NAMALWA (cell line): ENCODE measurements at regions not wholly inside any gene's neighbourhood (a gene's known extent, or its start where the extent isn't known, plus 50 kb on each side); places are given as distances from the start of the nearest gene placed in this dataset.
"Not testable (repeated sequence)": the region's sequence is repeated elsewhere in the genome, so short reads cannot be mapped to it uniquely, and the experiment has no call there.

Source experiments
- DNase-seq: peaks from one replicate; pipeline ENCODE4 v3.0.0-alpha.2; 2015; ENCODE audit warnings: low spot score

DNA sequence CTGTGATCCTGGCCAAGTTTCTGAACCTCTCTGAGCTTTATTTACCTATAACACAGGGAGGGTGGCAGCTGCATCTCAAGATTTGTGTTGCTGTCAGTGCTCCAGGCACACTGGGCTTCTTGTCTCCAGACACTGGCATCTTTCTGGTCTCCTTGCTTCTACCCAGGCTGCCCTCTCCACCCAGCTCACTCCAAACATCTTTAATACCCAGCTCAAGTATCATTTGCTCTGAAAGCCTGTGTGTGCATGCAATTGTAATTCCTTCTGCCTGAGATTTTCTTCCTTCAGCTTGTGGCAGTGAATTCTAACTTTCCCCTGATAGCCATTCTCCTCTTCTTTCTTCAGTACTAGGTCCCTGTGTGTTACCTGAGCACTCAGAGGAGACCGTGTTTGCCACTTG lies 50.7 kb upstream of the USP7 start:
- DNase-seq: no peak

DNA sequence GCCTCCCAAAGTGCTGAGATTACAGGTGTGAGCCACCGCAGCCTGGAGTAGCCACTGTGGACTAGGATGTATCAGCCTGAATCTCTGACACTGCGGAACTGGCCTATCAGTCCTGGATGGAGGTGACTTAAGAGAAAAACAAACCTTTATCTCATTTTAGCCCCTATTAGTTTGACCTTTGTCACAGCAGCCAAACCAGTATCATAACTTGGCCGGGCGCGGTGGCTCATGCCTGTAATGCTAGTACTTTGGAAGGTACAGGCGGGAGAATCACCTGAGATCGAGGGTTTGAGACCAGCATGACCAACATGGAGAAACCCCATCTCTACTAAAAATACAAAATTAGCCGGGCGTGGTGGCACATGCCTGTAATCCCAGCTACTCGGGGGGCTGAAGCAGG lies 51.8 kb upstream of the USP7 start:
- no peak for DNase-seq

DNA sequence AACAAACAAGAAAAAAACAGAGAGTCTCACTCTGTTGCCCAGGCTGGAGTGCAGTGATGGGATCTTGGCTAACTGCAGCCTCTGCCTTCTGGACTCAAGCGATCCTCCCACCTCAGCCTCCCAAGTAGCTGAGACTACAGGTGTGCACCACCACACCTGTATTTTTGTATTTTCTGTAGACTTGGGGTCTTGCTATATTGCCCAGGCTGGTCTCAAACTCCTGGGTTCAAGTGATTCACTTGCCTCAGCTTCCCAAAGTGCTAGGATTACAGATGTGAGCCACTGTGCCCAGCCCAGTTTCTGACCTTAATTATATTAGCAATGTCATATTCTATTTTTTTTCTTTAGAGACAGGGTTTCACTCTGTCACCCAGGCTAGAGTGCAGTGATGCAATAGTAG lies 52.3 kb upstream of the USP7 start:
- not testable (repeated sequence) for DNase-seq

DNA sequence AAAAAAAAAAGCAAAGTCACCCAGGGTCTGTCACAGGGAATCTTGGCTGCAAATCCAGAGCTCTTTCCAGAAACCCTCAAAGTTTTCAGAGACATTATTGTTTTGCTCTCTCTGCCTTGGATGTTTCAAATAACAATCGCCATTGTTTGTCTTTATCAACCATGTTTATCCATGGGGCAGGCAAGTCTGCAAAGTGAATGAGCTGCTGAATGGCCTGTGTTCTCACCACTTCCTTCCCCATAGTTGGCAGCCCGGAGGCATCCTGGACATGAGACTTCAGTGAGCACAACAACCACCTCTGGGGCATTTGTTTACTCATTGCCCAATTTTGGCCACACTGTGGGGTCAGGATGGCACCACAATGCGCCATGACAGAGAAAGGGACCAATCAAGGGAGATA lies 53.1 kb upstream of the USP7 start:
- no peak for DNase-seq

DNA sequence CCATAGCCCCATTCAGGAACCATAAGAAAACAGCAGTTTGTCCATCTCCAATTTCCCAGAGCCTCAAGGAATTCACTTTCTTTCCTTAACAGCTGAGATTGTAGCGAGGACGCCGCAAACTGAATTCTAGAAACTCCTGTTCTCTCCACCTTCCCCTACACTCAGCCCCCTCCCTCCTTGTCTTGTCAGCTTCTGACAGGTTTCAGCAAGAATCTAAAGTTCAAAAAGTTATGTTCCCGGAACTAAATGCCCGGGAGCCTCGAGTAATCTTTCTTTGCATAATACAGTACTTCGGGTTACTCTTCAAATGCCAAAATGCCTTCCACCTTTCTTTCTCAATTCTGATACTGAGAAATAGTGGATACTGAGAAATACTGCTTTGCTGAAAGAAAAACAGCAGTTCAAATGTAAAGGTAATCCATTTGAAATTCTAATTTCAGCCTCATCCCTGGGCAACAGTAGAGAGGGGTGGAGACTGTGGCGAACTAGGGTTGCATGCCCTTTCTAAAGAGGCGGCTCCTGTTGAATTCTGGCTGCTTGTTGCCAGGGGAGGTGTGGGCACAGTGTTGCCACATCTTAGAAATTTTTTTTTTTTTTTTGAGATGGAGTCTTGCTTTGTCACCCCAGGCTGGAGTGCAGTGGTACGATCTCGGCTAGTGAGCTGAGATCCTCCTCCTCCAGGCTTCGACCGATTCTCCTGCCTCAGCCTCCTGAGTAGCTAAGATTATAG lies 63.5 kb upstream of the USP7 start:
- DNase-seq: no peak

DNA sequence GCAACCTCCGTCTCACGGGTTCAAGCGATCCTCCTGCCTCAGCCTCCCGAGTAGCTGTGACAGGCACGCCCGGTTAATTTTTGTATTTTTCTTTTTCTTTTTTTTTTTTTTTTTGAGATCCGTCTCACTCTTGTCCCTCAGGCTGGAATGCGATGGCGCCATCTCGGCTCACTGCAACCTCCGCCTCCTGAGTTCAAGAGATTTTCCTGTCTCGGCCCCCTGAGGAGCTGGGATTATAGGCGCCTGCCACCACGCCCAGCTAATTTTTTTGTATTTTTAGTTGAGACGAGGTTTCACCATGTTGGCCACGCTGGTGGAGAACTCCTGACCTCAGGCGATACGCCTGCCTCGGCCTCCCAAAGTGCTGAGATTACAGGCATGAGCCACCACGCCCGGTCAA lies 63.0 kb upstream of the HAPSTR1 start:
- not testable (repeated sequence) for DNase-seq

DNA sequence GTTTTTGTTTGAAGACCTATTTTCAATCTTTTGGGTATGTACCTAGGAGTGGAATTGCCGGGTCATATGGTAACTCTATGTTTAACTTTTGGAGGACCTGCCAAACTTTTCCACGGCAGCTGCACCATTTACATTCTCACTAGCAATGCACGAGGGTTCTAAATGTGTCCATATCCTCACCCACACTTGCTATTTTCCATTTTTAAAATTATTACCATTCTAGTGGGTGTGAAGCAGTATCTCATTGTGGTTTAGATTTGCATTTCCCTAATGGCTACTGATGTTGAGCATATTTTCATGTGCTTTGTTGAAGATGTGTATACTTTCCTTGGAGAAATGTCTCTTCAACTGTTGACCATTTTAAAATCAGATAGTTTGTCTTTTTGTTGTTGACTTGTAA lies 60.3 kb upstream of the HAPSTR1 start:
- DNase-seq: no peak

DNA sequence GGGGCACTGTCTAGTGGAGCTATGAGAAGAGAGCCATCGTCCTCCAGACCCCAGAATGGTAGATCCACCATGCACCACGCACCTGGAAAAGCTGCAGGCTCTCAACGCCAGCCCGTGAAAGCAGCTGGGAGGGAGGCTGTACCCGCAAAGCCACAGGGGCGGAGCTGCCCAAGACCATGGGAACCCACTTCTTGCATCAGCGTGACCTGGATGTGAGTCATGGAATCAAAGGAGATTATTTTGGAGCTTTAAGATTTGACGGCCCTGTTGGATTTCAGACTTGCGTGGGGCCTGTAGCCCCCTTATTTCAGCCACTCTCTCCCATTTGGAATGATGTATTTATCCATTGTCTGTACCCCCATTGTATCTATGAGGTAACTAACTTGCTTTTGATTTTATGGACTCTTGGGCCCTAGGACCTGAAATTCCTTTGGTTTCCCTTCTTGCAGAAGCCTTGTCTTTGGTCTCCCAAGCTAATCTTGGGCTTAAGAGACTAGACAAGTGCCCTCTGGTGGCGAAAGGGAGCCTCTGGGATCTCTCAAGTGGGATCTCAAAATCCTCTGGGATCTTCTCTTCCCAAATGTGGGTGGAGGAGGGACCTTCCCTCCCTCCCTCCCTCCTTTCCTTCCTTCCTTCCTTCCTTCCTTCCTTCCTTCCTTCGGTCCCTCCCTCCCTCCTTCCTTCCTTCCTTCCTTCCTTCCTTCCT lies 58.2 kb upstream of the HAPSTR1 start:
- DNase-seq: peak; percentile 24

DNA sequence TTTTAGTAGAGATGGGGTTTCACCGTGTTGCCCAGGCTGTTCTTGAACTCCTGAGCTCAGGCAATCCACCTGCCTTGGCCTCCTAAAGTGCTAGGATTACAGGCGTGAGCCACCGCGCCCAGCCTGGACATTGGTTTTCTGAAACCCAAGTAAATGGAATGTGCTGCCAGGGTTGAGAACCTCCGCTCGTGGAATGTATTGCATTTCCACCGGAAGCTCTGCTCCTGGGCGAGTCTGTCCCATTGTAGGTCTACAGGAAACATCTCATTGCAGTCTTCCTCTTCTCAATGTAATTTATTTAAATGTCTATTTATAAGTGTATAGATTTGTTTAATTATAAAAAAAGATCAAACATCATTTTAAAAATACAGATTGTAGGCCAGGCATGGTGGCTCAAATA lies 57.4 kb upstream of the HAPSTR1 start:
- DNase-seq: no peak

DNA sequence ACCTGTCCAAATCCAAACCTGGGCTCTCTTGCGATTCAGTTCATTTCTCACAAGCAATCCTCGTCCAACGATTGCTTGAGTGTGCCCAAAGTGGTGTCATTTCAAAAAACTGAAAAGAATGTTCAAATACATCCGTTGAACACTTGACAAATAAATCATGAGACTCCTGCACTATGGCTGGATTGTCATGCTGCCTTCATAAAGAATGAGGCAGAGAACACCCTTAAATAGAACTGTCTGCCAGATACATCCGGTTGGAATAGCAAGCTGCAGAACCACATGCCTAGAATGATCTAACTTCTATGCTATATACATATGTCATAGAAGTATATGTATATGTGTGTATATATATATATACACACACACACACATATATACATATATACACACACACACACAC lies 55.4 kb upstream of the HAPSTR1 start:
- DNase-seq: no peak

DNA sequence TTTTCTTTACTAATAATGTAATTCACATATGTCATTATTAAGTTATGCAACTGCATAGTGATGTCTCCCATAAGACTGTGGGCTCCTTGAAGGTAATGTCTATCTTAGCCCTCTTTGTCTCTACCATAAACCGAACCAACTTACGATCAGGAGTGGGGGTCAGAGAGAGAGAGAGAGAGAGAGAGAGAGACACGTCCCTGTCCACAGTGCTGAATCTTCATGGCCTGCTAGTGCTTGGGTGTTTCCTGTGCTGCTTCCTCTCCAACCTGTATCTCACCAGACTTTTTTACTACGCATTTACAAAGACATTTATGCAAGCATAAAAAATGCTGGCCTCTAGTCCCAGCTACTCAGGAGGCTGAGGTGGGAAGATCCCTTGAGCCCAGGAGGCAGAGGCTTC lies 52.2 kb upstream of the HAPSTR1 start:
- DNase-seq: peak; percentile 28

DNA sequence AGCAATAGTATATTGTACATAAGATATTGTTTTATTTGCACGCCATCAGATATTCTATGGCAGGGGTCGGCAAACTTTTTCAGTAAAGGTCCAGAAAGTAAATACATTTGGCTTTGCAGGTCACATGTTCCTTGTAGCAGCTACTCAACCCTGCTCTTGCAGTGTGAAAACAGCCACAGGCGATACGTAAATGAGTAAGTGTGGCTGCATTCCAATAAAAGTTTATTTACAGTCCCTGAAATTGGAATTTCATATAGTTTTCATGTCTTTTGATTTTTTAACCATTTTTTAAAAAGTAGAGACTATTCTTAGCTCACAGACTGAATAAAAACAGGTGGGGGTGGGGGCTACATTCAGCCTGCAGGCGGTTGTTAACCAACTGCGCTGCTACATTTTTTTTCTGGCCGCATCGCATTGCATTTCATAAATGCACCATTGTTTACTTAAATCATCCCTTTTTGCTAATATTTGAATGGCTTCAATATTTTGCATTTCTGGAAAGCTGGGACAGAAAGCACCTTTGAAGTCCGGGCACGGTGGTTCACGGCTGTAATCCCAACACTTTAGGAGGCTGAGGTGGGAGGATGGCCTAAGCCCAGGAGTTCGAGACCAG lies 50.5 kb upstream of the HAPSTR1 start:
- no peak for DNase-seq
